ENCODE measurements at regions not wholly inside any gene's neighbourhood (a gene's known extent, or its start where the extent isn't known, plus 50 kb on each side); places are given as distances from the start of the nearest gene placed in this dataset.

GRCh38 chr7:28240481-28240880 lies 59.9 kb upstream of the JAZF1 start:
- TF ChIP-seq, protein P1, sequence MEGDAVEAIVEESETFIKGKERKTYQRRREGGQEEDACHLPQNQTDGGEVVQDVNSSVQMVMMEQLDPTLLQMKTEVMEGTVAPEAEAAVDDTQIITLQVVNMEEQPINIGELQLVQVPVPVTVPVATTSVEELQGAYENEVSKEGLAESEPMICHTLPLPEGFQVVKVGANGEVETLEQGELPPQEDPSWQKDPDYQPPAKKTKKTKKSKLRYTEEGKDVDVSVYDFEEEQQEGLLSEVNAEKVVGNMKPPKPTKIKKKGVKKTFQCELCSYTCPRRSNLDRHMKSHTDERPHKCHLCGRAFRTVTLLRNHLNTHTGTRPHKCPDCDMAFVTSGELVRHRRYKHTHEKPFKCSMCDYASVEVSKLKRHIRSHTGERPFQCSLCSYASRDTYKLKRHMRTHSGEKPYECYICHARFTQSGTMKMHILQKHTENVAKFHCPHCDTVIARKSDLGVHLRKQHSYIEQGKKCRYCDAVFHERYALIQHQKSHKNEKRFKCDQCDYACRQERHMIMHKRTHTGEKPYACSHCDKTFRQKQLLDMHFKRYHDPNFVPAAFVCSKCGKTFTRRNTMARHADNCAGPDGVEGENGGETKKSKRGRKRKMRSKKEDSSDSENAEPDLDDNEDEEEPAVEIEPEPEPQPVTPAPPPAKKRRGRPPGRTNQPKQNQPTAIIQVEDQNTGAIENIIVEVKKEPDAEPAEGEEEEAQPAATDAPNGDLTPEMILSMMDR (conservative IDR thresholded peaks at IDR 0.05; ENCODE audit: low read depth in 2 of 2), result no peak
- TF ChIP-seq, protein P2, sequence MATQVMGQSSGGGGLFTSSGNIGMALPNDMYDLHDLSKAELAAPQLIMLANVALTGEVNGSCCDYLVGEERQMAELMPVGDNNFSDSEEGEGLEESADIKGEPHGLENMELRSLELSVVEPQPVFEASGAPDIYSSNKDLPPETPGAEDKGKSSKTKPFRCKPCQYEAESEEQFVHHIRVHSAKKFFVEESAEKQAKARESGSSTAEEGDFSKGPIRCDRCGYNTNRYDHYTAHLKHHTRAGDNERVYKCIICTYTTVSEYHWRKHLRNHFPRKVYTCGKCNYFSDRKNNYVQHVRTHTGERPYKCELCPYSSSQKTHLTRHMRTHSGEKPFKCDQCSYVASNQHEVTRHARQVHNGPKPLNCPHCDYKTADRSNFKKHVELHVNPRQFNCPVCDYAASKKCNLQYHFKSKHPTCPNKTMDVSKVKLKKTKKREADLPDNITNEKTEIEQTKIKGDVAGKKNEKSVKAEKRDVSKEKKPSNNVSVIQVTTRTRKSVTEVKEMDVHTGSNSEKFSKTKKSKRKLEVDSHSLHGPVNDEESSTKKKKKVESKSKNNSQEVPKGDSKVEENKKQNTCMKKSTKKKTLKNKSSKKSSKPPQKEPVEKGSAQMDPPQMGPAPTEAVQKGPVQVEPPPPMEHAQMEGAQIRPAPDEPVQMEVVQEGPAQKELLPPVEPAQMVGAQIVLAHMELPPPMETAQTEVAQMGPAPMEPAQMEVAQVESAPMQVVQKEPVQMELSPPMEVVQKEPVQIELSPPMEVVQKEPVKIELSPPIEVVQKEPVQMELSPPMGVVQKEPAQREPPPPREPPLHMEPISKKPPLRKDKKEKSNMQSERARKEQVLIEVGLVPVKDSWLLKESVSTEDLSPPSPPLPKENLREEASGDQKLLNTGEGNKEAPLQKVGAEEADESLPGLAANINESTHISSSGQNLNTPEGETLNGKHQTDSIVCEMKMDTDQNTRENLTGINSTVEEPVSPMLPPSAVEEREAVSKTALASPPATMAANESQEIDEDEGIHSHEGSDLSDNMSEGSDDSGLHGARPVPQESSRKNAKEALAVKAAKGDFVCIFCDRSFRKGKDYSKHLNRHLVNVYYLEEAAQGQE (IDR thresholded peaks at IDR 0.05; ENCODE audit: unreplicated experiment), result no peak
- no peak for TF ChIP-seq EZH2 (IDR thresholded peaks at IDR 0.05; ENCODE audit: low read depth, unreplicated experiment)

Data from GM23338 (cell line).